Body of pancreas (tissue), 4 donors: ENCODE measurements at regions not wholly inside any gene's neighbourhood (a gene's known extent, or its start where the extent isn't known, plus 50 kb on each side); places are given as distances from the start of the nearest gene placed in this dataset.

Experiments used
- POLR2A ChIP-seq, 3 donors: fragments of 450-650 bp; IDR thresholded peaks; one replicate each; pipeline ENCODE4 v1.6.1; 2016; ENCODE audit warnings: antibody characterized with exemption in 3 of 3, mild to moderate bottlenecking in 2 of 3
- TF ChIP-seq, protein P1 (sequence below), 7 experiments: fragments of 450-650 bp in 4 of 7; fragments of 200-600 bp in 3 of 7; sonication (generic) in 3 of 7; IDR thresholded peaks; one replicate each; pipeline ENCODE4 v1.5.1; 2016 to 2019; ENCODE audit warnings: antibody characterized with exemption in 7 of 7

GRCh38 chr2:120415728-120416509, 70.0 kb downstream of the INHBB start:
- TF ChIP-seq, protein P1, sequence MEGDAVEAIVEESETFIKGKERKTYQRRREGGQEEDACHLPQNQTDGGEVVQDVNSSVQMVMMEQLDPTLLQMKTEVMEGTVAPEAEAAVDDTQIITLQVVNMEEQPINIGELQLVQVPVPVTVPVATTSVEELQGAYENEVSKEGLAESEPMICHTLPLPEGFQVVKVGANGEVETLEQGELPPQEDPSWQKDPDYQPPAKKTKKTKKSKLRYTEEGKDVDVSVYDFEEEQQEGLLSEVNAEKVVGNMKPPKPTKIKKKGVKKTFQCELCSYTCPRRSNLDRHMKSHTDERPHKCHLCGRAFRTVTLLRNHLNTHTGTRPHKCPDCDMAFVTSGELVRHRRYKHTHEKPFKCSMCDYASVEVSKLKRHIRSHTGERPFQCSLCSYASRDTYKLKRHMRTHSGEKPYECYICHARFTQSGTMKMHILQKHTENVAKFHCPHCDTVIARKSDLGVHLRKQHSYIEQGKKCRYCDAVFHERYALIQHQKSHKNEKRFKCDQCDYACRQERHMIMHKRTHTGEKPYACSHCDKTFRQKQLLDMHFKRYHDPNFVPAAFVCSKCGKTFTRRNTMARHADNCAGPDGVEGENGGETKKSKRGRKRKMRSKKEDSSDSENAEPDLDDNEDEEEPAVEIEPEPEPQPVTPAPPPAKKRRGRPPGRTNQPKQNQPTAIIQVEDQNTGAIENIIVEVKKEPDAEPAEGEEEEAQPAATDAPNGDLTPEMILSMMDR (IDR thresholded peaks at IDR 0.05): no peak
- TF ChIP-seq POLR2A (IDR thresholded peaks at IDR 0.05): no peak
